Activated T-cell treated with anti-CD3 and anti-CD28 coated beads, Interleukin-2, amount 50 U/mL, for 1 hour (primary cell): ENCODE measurements at regions not wholly inside any gene's neighbourhood (a gene's known extent, or its start where the extent isn't known, plus 50 kb on each side); places are given as distances from the start of the nearest gene placed in this dataset.
"Not testable (repeated sequence)": the region's sequence is repeated elsewhere in the genome, so short reads cannot be mapped to it uniquely, and the experiment has no call there.

Experiments
- DNase-seq: peaks from one replicate; pipeline ENCODE4 v3.0.0-alpha.2; 2020

DNA sequence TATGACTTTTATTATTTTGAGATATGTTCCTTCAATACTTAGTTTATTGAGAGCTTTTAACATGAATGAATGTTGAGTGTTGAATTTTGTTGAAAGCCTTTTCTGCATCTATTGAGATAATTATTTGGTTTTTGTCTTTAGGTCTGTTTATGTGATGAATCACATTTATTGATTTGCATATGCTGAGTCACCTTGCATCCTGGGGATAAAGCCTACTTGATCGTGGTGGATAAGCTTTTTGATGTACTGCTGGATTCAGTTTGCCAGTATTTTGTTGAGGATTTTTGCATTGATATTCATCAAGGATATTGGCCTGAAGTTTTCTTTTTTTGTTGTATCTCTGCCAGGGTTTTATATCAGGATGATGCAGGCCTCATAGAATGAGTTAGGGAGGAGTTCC is 106.5 kb upstream of the DAZL start:
- DNase-seq, result not testable (repeated sequence)

DNA sequence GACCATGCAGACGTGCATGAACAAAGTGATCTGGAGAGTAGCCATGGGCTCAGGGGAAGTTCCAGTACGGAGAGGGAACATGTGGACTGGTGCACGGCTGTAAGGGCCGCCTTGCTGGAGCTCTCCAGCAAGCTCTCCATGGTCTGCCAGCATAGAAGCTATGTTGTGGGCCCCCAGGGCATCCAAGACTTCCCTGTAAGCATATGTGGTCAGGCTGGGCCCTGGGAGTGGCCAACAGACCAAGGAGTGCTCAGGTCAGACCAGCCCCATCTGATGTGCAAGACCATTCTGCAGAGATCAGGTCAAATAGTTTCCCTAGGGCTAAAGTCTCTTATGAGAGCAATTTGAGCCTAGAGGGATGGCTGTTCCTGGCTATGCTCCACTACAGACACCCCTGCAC is 110.1 kb upstream of the DAZL start:
- DNase-seq, result no peak

DNA sequence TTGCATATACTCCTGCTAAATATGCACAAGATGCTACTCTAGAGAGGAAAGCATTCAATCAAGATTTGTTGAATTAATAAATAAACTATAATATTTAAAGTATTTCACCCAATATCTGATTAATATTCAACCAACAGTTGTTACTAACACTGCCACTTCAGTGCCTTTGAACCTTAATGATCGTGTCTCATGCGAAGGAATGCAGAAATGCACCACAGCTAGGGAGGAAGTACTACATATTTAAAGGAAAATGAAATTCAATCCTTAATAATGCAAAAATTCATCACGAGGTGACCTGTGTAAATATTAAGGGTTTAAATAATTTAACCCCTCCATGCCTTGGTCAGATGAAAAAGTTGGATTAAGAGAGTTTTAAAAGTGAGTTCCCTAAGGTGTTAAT is 114.2 kb upstream of the DAZL start:
- no peak for DNase-seq

DNA sequence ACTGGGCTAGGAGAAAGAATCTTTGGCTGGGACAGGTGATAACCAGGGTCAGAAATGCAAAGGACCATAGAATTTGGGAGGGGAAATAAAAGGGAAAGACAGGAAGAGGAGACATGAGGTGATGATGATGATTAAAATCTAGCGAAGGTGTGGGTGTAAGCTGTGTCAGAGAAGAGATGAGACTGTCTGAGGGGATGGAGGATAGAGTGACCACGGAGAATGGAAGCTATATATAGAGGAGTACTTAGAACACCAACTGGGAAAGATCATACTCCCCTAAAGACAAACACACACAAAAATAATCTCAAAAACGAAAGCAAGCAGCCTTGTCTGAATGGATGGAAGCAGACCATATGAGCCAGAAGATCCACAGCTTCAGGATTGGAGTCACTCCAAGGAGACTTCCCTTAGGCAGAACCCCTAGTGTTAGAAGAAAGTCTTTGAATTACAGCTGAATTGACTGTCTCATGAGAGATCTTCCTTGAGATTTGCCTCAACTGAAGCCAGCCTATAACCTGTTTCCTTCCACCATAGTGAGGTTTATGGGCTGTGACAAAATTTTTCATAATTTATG is 115.2 kb upstream of the DAZL start:
- DNase-seq, result no peak

DNA sequence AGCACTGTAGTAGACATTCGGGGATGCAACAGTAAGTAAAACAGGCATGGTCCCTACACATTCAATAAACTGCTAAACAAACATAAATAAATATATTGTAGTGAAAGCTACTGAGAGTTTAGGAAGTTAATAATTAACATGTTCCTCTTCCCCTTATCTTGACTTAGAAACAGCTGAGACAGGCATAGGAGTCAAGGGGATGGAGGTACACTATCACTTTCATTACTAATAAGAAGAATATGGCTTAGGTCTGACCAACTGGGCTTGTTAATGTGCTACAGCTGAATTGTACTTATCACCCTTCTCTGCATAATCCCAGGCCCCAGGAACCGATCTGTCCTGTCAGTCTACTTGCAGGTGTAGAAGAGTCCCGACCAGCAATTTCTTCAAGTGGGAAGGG is 116.3 kb upstream of the DAZL start:
- DNase-seq, result no peak

DNA sequence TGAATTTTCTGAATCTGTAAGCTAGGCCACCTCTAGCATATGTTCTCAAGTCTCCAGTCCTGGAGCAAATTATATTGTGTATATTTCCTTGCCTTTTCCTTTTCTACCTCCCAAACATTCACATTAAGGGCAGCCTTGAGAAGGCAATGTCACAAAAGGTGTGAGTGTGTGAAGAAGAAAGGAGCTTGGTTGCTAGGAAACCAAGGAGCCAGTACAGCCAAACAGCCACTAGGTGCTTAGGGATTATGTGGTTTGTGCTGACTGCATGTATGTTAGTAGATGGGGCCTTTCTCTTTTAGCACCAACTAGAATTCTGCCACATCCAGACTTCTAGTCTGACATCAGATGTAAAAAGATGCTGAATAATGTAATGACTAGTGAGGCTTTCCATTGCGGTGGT is 118.8 kb upstream of the DAZL start:
- no peak for DNase-seq

DNA sequence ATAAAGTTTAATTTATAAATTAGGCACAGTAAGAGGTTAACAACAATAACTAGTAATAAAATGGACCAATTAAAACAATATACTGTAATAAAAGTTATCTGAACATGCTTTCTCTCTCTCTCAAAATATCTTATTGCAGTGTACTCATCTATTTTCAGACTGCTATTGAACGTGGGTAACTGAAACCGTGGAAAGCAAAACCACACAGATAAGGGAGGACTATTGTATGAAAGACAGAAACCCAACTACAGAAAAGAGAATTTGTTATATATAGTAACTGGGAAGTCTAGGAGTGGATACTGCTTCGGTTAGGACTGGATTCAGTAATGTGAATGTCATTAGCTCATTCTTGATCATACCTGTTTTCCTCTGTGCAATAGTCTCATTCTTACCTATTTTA is 119.3 kb upstream of the DAZL start:
- no peak for DNase-seq

DNA sequence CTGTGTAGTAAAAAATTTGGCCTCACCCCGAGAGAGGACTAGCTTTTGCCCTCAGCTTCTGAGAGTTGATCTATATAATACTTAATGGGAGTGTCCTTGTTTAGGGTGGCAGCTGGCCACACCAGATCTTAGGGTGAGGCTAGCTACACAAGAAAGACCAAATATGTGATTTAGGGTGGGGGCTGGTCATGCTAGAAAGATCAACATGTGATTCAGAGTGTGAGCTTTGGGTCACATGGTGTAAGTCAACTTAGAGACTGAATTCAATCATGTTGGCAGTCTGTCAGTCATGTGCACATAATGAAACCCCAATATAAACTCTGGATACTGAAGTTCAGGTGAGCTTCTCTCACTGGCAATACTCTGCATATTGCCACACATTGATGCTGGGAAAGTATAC is 120.7 kb upstream of the DAZL start:
- DNase-seq, result no peak

DNA sequence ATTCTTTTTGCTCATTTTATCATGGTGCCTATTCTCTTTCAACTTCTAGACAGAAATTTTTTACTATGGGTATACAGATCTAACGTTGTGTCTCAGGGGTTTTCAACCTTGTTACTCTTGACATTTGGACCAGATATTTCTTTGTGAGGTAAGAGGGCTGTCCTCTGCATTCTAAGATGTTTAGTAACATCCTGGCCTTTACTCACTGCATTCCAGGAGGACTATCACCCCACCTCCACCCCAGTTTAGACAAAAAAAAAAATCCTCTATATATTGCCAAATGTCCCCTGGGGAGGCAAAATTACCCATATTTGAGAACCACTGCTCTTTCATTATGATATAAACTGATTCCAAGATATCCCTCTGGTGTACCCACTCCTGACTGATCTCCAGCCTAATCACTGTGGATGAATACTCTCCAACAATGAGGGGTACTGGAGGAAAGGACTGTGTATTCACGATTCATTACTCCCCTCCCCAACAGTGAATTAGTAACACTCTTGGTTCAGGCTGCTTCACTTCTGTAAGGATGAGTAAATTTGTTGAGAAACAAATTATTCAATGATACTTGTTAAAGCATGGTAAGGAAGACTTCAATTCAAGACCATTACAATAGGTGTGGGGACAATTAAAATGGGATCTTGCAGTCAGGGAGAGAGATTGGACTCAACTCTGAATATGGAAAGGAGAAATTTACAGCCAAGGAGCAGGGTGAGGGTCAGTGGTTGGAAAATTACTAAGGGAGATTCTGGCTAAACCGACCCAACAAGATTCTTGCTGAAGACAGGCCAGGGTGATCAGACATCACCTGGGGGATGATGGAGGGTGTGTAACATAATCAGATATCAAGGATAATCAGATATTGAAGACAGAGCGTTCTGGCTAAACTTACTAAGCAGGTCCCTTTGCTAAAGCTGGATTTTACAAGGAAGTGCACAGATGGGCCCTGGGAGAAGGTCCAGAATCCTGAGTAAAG is 123.8 kb upstream of the DAZL start:
- DNase-seq, result no peak

DNA sequence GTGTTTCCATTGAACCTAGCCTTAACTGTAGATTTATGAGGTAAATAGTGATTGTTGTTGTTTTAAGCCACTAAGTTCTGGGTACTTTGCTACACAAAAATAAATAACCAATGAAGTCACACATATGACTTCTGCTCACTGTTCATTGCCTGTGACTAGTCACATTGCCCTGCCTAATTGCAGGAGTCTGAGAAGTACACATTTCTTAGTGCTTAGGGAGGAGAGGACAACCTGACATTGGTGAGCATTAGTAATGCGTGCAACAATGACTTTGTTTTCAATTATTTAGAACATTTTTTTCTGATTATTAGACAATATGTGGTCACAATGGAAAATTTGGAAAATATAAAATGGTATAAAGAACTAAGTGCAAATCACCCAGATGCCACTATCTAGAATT is 133.2 kb upstream of the DAZL start:
- DNase-seq, result no peak

DNA sequence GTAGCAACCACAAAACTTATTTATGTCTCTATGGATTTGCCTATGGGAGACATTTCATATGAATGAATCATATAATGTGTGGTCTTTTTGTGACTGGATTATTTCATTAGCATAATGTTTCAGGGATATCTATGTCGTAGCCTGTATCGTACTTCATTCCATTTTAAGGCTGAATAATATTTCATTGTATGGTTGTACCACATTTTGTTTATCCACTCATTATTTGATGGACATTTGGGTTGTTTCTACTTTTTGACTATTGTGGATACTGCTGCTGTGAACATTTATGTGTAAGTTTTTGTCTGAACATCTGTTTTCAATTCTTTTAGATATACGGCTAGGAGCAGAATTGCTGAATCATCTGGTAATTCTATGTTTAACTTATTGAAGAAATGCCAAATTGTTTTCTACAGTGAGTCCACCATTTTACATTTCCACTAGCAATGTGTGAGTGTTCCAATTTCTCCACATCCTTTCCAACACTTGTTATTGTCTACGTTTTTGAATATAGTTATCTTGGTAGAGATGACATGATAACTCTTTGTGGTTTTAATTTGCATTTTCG is 134.4 kb upstream of the DAZL start:
- no peak for DNase-seq

DNA sequence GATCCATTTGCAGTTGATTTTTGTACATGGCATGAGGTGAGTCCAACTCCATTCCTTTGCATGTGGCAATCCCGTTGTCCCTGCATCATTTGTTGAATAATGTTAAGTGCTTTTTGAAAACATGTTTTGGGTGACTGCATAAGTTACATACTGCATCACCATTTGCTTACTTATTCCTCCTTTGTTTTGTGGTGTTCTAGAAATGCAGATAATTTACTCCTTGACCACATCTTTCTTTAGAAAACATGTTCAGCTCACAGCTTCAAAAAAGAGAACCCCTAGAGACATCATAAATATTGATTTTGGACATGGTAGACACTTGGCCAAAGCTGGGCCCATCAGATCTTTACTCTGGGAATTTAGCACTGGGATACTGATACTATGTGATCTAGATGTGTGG is 135.3 kb upstream of the DAZL start:
- no peak for DNase-seq

DNA sequence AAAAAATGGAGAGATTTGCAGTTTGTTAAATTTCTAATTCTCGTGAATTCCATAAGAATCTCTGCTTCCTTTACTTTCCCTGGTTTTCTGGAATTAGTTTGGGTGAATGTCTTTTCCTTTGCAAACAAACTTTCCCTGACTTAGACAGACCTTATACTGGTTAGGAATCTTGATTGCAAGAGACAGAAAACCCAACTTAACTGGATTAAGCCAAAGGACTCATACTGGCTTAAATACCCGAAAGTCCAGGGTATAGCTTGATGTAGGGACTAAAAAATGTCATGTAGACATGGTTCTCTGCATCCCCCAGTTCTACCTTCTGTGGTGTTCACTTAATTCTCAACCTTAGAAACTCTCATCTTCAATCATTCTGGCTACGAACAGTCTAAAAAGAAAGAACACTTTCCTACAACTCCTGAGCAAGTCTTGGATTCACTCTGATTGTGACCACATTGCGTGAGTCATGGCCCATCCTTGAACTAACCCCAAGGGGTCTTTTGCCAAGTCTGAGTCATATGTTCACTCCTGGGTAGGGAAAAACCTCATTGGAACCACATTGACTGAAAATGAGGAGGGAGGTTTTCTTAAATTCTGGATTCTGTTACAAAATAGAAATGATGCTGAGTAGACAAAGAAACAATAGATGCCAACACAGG is 136.0 kb upstream of the DAZL start:
- no peak for DNase-seq

DNA sequence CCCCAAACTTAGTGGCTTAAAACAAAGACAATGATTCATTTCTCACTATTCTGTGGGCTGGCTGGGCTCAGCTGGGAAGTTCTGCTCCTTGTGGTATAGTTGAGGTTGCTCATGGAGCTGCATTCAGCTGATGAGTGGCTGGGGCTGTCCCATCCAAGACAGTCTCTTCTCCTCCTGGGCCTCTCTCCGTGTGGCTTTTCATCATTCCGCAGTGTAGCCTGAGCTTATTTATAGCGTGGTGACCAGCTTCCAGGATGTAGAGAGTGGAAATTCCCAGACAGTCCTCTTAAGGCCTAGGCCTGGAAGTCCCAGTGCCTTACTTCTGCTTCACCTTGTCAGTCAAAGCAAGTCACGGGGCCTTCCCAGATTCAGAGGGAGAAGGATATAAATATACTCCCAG is 136.7 kb upstream of the DAZL start:
- no peak for DNase-seq

DNA sequence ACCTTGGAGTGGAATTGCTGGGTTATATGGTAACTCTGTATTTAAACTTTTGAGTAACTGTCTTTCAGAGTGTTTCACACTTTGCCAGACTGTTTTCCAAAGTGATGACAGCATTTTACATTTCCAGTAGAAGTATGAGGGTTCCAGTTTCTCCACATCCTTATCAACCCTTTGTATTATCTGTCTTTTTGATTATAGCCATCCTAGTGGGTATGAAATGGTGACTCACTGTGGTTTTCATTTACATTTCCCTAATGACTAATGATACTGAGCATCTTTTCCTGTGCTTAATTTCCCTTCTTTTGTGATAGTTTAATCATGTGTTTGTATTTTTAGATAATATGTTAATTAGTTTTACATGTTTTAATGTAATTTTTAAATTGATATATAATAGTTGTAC is 138.1 kb upstream of the DAZL start:
- DNase-seq, result no peak

DNA sequence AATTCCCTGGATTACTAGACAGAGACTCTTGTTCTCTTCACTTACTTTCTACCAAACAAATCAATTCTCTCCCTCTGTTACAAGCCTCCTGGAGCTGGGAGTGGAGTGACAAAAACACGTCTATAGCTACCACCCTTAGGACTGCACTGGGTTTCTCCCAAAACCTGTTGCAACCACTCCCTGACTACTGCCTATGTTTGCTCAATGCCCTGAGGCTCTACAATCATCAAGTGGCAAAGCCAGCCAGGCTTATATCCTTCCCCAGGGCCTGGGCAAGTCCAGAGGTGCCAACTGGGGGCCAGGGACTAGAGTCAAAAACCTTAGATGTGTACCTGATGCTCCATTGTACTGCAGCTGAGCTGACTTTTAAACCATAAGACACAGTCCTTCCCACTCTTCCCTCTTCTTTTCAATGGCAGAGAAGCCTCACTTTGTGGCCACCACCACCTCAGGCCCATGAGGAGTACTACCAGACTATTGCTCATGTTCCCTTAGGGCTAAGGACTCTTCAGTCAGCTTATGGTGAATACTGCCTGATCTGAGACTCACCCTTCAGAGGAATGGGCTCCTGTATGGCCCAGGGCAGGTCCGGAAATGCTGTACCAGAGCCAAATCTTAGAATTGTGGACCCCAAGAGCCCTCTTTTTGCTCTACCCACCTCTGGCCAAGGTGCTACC is 125.4 kb upstream of the PLCL2 start:
- no peak for DNase-seq

DNA sequence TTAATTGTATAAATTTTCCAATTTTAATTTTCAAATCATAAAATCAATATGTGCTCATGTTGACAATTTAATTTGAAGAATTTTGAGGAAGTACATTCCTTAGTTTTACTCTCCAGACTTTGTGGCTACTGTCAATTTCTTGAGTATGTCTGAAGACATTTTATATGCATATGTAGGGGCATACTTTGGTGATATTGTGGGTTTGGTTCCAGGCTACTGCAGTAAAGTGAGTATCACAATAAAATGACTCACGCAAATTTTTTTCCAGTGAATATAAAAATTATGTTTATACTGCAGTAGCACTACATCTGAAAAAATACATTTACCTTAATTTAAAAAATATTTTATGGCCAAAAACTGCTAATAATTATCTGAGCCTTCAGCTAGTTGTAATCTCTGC is 123.2 kb upstream of the PLCL2 start:
- DNase-seq, result no peak

DNA sequence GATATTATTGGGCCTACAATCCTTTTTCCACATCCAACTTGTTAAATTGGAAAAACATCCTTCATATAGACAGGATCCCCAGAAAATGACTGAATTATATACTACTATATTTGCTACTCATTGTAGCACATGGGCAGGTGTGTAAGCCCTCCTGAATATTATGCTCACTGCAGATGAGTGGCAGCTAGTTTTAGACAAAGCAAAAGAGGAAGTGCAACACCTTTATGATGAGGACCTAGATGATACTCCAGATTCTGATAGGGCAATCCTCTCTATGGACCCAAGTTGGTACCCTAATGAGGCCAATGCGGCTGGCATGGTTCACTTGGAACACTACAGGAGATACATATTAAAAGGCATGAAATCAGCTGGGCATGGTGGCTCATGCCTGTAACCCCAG is 119.1 kb upstream of the PLCL2 start:
- DNase-seq, result no peak

DNA sequence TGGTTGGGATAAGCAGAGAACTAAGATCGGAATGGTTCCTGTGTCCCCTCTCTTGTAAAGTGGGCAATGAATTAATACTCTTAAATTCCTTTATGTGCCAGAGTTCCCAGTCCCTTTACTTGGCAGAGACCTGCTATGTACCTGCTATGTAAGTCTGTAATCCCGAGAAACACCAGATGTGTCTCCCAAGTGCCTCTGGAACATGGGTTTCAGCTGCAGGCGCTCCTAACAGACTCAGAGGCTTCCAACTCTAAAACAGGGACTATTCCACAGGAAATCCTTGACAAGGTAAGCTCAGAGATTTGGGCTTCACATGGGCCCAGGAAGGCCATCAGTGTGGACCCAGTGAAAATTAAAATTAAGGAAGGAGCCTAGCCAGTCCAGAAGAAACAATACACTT is 117.7 kb upstream of the PLCL2 start:
- DNase-seq, result no peak

DNA sequence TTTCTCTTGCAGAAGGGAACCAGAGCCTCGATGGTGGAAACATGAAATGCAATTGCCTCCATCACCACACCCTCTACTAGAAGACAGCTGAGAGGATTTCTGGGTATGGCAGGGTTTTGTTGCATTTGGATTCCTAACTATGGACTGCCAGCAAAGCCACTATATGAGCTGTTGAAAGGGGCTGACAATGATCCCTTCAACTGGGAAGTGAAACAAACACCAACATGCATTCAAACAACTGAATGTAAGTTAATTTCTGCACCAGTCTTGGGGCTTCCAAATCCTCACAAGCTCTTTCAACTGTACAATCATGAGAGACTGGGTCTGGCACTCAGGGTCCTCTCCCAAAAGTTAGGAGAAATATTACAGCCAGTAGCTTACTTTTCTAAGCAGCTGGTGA is 116.7 kb upstream of the PLCL2 start:
- no peak for DNase-seq

DNA sequence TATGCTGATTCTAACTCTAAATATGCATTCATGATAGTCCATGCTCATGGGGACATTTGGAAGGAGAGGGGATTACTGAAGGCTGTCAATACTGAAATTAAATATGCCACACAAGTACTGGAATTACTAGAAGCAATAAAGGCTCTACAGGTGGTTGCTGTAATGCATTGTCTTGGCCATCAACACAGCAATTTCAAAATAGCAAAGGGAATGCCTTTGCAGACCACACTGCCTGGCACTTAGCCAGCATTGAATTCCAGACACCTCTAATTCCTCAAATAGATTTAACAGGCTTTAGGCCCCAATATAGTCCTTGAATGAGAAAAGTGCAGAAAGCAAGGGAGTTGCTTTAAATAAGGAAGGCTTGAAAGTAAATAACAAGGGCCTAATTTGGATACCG is 115.8 kb upstream of the PLCL2 start:
- no peak for DNase-seq

DNA sequence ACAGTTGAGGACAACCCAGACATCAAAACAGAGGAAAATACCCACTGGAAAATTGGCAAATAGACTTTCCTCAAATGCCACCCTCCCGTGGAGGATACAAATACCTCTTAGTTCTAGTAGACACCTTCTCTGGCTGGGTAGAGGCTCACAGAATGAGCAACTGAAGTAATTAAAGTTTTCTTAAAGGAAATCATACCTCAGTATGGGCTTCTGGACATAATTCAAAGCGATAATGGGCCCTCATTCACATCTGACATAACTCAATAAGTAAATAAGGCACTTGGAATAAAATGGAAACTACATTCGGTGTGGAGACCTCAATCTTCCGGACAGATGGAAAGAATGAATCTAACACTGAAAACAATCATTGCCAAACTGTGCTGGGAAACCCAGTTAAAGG is 115.2 kb upstream of the PLCL2 start:
- no peak for DNase-seq

DNA sequence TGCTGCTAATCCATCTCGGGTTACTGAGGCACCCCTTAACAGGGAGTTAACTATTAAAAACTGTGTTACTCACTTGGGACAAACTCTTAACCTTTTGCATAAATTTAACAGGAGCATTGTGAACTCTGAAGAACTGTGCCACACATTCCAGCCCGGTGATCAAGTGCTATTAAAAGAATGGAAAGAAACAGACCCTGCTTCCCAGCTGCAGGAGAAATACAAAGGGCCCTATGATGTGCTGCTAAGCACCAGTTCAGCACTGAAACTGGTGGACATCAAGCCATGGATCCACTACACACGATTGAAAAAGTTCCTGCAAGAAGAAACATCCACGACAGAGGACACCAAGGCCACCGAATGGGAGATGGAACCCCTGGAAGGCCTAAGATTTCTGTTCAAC is 114.7 kb upstream of the PLCL2 start:
- DNase-seq, result no peak
